Stomach (tissue), 8 donors: ENCODE measurements at regions not wholly inside any gene's neighbourhood (a gene's known extent, or its start where the extent isn't known, plus 50 kb on each side); places are given as distances from the start of the nearest gene placed in this dataset.

Source experiments
- DNase-seq, 2 donors: peaks; one replicate each; pipeline versions ENCODE4 v3.0.0 to v3.0.0-alpha.2; 2013 to 2019
- H3K27ac ChIP-seq, 5 donors: fragments of 200-600 bp in 4 of 5; sonication (generic) in 4 of 5; one replicate each; pipeline ENCODE4 v1.5.1; 2013 to 2019; ENCODE audit warnings: mild to moderate bottlenecking in 1 of 5, moderate library complexity in 1 of 5
- H3K27me3 ChIP-seq, 3 donors: fragments of 200-600 bp; sonication (generic); one replicate each; pipeline ENCODE4 v1.5.1; 2017 to 2019; ENCODE audit warnings: mixed run types in 1 of 3
- H3K36me3 ChIP-seq, 4 donors: fragments of 200-600 bp; sonication (generic); 1 replicate in 3 of 4; 2 replicates in 1 of 4; pipeline ENCODE4 v1.5.1; 2016 to 2019
- H3K4me1 ChIP-seq, 4 donors: fragments of 200-600 bp; sonication (generic); one replicate each; pipeline ENCODE4 v1.5.1; 2016 to 2019
- H3K4me3 ChIP-seq, 4 donors: fragments of 200-600 bp; sonication (generic) in 3 of 4; one replicate each; pipeline ENCODE4 v1.5.1; 2016 to 2019; ENCODE audit warnings: mild to moderate bottlenecking in 1 of 4
- H3K9me3 ChIP-seq, 4 donors: fragments of 200-600 bp; sonication (generic); one replicate each; pipeline ENCODE4 v1.5.1; 2016 to 2019
- CTCF ChIP-seq, 7 experiments: fragments of 450-650 bp in 4 of 7; fragments of 200-600 bp in 3 of 7; sonication (generic) in 3 of 7; IDR thresholded peaks; one replicate each; pipeline ENCODE4 v1.5.1; 2016 to 2019; ENCODE audit warnings: antibody characterized with exemption in 7 of 7, control low read depth in 2 of 7, mild to moderate bottlenecking in 1 of 7
- EP300 ChIP-seq: sonication (generic); formaldehyde crosslinking; IDR thresholded peaks from one replicate; pipeline ENCODE4 v1.6.1; 2017; ENCODE audit warnings: antibody characterized with exemption
- POLR2A ChIP-seq, 4 donors: fragments of 450-650 bp; IDR thresholded peaks; one replicate each; pipeline ENCODE4 v1.6.1; 2016; ENCODE audit warnings: antibody characterized with exemption in 4 of 4, control low read depth in 2 of 4, mild to moderate bottlenecking in 1 of 4, moderate library complexity in 1 of 4
- POLR2AphosphoS5 ChIP-seq, 3 donors: sonication (generic); formaldehyde crosslinking; IDR thresholded peaks; one replicate each; pipeline ENCODE4 v1.6.1; 2016; ENCODE audit warnings: antibody characterized with exemption in 3 of 3
- WGBS, 5 donors: extraction: QIAGEN DNeasy Blood & Tissue Kit in 3 of 5; methylation state at CpG; one replicate each; pipeline versions ENCODE4 v1.1.5 to v1.1.7; 2013 to 2018; 5-methylcytosine and 5-hydroxymethylcytosine counted together
- intact Hi-C: fragments of 100-400 bp; cut with DNase I; formaldehyde crosslinking; loops from one replicate; pipeline ENCODE4 v1.15.1; 2023; ENCODE audit warnings: low total_unique reads
- donor health status: healthy with polysubstance abuse.
- donor health status: Bipolar disorder and iron deficiency.
- donor health status: healthy.

DNA sequence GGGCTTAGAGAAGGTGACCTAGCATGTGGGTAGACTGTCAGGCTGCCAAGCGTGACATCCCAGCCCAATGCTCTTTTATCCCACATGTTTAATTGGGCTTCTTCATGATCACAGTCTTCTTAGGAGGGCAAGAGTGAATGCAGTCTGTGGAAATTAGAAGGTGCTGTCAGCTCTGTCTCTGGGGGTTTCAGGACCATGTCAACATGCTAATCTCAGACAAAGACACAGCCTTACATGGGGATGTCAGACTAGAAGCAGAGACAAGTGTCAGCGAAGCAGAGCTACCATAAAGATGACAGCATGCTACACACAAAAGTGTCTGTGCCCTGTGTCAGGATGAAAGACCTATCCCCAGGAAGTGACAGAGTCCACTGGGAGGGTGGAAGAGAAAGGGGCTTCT, 120.1 kb upstream of the SLC25A36 start:
- TF ChIP-seq CTCF (IDR thresholded peaks at IDR 0.05): no peak
- no peak for TF ChIP-seq EP300
- TF ChIP-seq POLR2A (IDR thresholded peaks at IDR 0.05): no peak
- no peak for TF ChIP-seq POLR2AphosphoS5 (IDR thresholded peaks at IDR 0.05)
- Histone ChIP-seq H3K27me3 (no peaks in the 10 kb centered on the region), H3K36me3 (no peaks in the 10 kb centered on the region), H3K9me3 (no peaks in the 10 kb centered on the region), H3K4me3 (no peak overlapping the region), H3K27ac (no peak overlapping the region), H3K4me1 (no peaks in the 10 kb centered on the region)
- intact Hi-C loops: no loop called here
- 73 to 92% (median 83%) methylated on average over 2 of the region's 2 CpGs for WGBS, 5 donors
- DNase-seq: no peak

DNA sequence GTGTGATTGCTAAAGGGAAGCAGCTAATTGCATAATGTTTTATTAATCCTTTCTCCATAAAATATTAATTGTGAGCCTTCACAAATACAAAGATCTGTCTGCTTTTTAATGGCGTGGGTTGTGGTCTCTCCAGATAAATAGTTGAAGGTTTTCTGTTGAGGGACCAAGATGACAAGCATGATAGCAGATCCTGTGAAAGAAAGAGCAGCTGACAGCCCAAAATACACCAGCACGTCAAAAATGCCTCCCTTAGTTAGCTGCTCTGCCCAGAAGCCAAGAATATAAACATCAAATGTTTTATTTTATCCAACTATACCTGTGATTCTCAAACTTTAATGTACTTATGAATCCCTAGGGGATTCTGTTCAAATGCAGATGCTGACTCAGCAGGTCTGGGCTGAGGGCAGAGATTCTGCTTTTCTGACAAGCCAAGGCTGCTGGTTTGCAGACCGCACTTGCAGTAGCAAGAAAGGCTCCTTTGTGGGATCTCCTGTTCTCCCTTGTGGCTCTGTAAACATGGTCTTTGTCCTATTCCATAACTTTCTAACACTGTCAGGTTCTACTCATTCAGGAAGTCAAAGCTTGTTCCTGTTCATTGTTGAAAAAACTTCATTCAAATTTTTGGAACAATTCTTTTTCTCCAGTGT, 119.1 kb upstream of the SLC25A36 start:
- Histone ChIP-seq H3K9me3 (no peaks in the 10 kb centered on the region), H3K36me3 (no peaks in the 10 kb centered on the region), H3K4me3 (no peak overlapping the region), H3K4me1 (no peaks in the 10 kb centered on the region), H3K27ac (no peak overlapping the region), H3K27me3 (no peaks in the 10 kb centered on the region)
- intact Hi-C loops: no loop called here
- no peak for DNase-seq
- 25 to 37% (median 34%) methylated on average over 3 of the region's 3 CpGs for WGBS, 5 donors
- TF ChIP-seq EP300 (no peak), CTCF (IDR thresholded peaks at IDR 0.05) (no peak), POLR2A (IDR thresholded peaks at IDR 0.05) (no peak), POLR2AphosphoS5 (IDR thresholded peaks at IDR 0.05) (no peak)

- 74 to 88% (median 81%) methylated on average over 1 of the region's 1 CpG for WGBS, 5 donors
- Histone ChIP-seq H3K27ac (no peak overlapping the region), H3K9me3 (no peaks in the 10 kb centered on the region), H3K27me3 (no peaks in the 10 kb centered on the region), H3K4me1 (no peaks in the 10 kb centered on the region), H3K36me3 (no peaks in the 10 kb centered on the region), H3K4me3 (no peak overlapping the region)
- intact Hi-C loops: no loop called here
- no peak for DNase-seq
- no peak for TF ChIP-seq POLR2A (IDR thresholded peaks at IDR 0.05)
- TF ChIP-seq CTCF (IDR thresholded peaks at IDR 0.05): no peak
- no peak for TF ChIP-seq EP300
- TF ChIP-seq POLR2AphosphoS5 (IDR thresholded peaks at IDR 0.05): no peak
Observed at GRCh38 chr3:140823106-140823505, 118.5 kb upstream of the SLC25A36 start.

- 71 to 94% (median 88%) methylated on average over 1 of the region's 1 CpG for WGBS, 5 donors
- intact Hi-C loops: no loop called here
- H3K36me3 ChIP-seq: no peaks in the 10 kb centered on the region
Observed at GRCh38 chr3:140827894-140828293, 113.7 kb upstream of the SLC25A36 start.

More at GRCh38 chr3:140827894-140828293, 113.7 kb upstream of the SLC25A36 start:
- no peak overlapping the region for H3K27ac ChIP-seq
- no peak for DNase-seq
- H3K9me3 ChIP-seq: no peaks in the 10 kb centered on the region
- TF ChIP-seq POLR2A (IDR thresholded peaks at IDR 0.05) (no peak), CTCF (IDR thresholded peaks at IDR 0.05) (no peak), EP300 (no peak), POLR2AphosphoS5 (IDR thresholded peaks at IDR 0.05) (no peak)
- no peaks in the 10 kb centered on the region for H3K27me3 ChIP-seq
- H3K4me1 ChIP-seq: no peaks in the 10 kb centered on the region
- no peak overlapping the region for H3K4me3 ChIP-seq
